ENCODE measurements at regions not wholly inside any gene's neighbourhood (a gene's known extent, or its start where the extent isn't known, plus 50 kb on each side); places are given as distances from the start of the nearest gene placed in this dataset.

DNA sequence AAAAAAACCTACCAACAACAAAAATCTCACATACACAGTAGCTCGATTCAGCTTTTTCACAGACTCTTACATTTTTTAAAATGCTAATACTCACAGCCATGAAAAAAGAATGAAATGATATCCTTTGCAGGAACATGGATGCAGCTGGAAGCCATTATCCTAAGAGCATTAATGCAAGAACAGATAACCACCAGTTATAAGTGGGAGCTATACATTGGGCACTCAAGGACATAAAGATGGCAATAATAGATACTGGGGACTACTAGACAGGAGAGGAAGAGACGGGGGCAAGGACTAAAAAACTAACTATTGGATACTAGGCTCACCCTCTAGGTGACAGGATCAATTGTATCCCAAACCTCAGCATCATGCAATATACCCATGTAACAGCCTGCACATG is 90.3 kb upstream of the CCNH start:
- 0% methylated on average over 2 of the region's 2 CpGs for WGBS (ENCODE audit: insufficient coverage, insufficient replicate concordance, low lambda C conversion rate, missing lambda C conversion rate)
- no peak overlapping the region for H2AFZ ChIP-seq (ENCODE audit: control insufficient read depth, low read depth, low read length)
- BruUV-seq (replicated peaks): no TSS peak
- POLR2A ChIA-PET: no interaction called here
- no peak overlapping the region for H3K4me3 ChIP-seq
- TF ChIP-seq SPI1 (IDR thresholded peaks at IDR 0.05; ENCODE audit: borderline replicate concordance, insufficient read depth, low read depth, low read length) (no peak), SIN3A (IDR thresholded peaks at IDR 0.05; ENCODE audit: low read depth, low read length) (no peak), CHD4 (IDR thresholded peaks at IDR 0.05) (no peak), ZZZ3 (IDR thresholded peaks at IDR 0.05; ENCODE audit: control insufficient read depth, insufficient read length, low read depth) (no peak), ZNF207 (IDR thresholded peaks at IDR 0.05; ENCODE audit: borderline replicate concordance) (no peak), EGR1 (IDR thresholded peaks at IDR 0.05; ENCODE audit: borderline replicate concordance in 1 of 2, low read depth in 2 of 2, low read length in 2 of 2) (no peak), CREM (IDR thresholded peaks at IDR 0.05; ENCODE audit: low read depth) (no peak), KAT2A (conservative IDR thresholded peaks at IDR 0.05; ENCODE audit: control insufficient read depth, low read depth, low read length) (no peak)
- TF ChIP-seq, protein P1, sequence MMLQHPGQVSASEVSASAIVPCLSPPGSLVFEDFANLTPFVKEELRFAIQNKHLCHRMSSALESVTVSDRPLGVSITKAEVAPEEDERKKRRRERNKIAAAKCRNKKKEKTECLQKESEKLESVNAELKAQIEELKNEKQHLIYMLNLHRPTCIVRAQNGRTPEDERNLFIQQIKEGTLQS (IDR thresholded peaks at IDR 0.05; ENCODE audit: borderline replicate concordance, extremely low read depth, low read depth, low read length): no peak
- TF ChIP-seq, protein P2, sequence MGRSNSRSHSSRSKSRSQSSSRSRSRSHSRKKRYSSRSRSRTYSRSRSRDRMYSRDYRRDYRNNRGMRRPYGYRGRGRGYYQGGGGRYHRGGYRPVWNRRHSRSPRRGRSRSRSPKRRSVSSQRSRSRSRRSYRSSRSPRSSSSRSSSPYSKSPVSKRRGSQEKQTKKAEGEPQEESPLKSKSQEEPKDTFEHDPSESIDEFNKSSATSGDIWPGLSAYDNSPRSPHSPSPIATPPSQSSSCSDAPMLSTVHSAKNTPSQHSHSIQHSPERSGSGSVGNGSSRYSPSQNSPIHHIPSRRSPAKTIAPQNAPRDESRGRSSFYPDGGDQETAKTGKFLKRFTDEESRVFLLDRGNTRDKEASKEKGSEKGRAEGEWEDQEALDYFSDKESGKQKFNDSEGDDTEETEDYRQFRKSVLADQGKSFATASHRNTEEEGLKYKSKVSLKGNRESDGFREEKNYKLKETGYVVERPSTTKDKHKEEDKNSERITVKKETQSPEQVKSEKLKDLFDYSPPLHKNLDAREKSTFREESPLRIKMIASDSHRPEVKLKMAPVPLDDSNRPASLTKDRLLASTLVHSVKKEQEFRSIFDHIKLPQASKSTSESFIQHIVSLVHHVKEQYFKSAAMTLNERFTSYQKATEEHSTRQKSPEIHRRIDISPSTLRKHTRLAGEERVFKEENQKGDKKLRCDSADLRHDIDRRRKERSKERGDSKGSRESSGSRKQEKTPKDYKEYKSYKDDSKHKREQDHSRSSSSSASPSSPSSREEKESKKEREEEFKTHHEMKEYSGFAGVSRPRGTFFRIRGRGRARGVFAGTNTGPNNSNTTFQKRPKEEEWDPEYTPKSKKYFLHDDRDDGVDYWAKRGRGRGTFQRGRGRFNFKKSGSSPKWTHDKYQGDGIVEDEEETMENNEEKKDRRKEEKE (IDR thresholded peaks at IDR 0.05): no peak
- TF ChIP-seq, protein P3, sequence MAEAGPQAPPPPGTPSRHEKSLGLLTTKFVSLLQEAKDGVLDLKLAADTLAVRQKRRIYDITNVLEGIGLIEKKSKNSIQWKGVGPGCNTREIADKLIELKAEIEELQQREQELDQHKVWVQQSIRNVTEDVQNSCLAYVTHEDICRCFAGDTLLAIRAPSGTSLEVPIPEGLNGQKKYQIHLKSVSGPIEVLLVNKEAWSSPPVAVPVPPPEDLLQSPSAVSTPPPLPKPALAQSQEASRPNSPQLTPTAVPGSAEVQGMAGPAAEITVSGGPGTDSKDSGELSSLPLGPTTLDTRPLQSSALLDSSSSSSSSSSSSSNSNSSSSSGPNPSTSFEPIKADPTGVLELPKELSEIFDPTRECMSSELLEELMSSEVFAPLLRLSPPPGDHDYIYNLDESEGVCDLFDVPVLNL (IDR thresholded peaks at IDR 0.05; ENCODE audit: low read depth, low read length): no peak
- no peak overlapping the region for H3K27ac ChIP-seq (ENCODE audit: control insufficient read depth, insufficient read depth)
- no peaks in the 10 kb centered on the region for H4K20me1 ChIP-seq (ENCODE audit: control insufficient read depth, insufficient read depth)
- H3K9ac ChIP-seq (ENCODE audit: control insufficient read depth, insufficient read depth, low read length): no peak overlapping the region
- no peaks in the 10 kb centered on the region for H3K36me3 ChIP-seq (ENCODE audit: control insufficient read depth in 2 of 2, insufficient read depth in 2 of 2, low read length in 1 of 2)
- H3K9me3 ChIP-seq (replicated peaks; ENCODE audit: control insufficient read depth, insufficient read depth, low read length): no peaks in the 10 kb centered on the region
- SMC1A ChIA-PET (ENCODE audit: uncharacterized antibody, unreplicated experiment): no interaction called here
- no peak overlapping the region for H3K4me2 ChIP-seq (ENCODE audit: control insufficient read depth, insufficient read depth)
- RAD21 ChIA-PET (ENCODE audit: unreplicated experiment): no interaction called here
- FAIRE-seq: no peak
- intact Hi-C loops (cut with micrococcal nuclease; ENCODE audit: unreplicated experiment) (no loop called here), in situ Hi-C loops (cut with MboI) (no loop called here)
- H3K79me2 ChIP-seq (ENCODE audit: control insufficient read depth, insufficient read depth, low read length): no peaks in the 10 kb centered on the region
- H3K4me1 ChIP-seq (ENCODE audit: control insufficient read depth, insufficient read depth, low read length): no peaks in the 10 kb centered on the region
- CTCF ChIA-PET: interaction anchor here (0.5 kb wide), 1 partner anchor 1115 kb away, joined by 3 read pairs; no protein-coding TSS in a partner anchor
- no peaks in the 10 kb centered on the region for H3K27me3 ChIP-seq (replicated peaks in 1 of 2; ENCODE audit: control insufficient read depth in 2 of 2, insufficient read depth in 2 of 2, low read length in 1 of 2)
- no peak for DNase-seq (ENCODE audit: low read depth, low spot score)
- ATAC-seq: no peak

Measured in GM12878 (cell line).